ENCODE measurements at regions not wholly inside any gene's neighbourhood (a gene's known extent, or its start where the extent isn't known, plus 50 kb on each side); places are given as distances from the start of the nearest gene placed in this dataset.

DNA sequence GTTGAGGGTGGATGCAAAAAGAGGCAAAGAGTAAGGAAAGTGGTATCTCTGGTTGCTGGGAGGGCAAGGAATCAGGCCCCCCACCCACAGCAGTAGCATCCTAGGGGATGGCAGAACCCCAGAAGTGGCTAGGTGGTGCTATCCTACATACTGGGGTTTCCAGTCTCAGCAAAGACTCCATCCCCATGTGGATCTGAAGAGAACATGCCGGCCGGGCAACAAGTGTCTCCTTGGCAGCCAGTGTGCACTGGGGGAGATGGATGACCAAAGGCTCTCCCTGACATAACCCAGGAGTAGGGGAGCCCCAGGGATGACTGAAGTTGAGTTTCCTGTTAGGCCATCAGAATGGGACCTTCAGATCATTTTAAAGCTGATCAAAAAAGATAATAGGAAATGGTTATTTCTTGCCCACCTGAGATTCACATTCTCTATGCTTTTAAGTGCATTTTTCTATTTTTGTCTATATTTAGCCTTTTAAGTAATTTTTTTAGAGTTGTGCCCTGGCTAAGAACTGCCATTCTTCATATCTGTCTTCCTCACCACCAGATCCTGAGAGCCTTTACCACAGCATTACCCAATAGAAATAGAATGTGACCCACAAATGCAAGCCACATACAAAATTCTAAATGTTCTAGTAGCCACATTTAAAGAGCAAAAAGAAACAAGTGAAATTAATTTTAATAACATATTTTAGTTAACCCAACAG lies 78.7 kb upstream of the SMIM23 start:
- no peak for DNase-seq
- H3K4me3 Mint-ChIP-seq (ENCODE audit: unreplicated experiment): no peak overlapping the region
- no peaks in the 10 kb centered on the region for H3K9me3 Mint-ChIP-seq (ENCODE audit: unreplicated experiment)
- peaks cover 5% of the 10 kb centered on the region for H3K4me1 Mint-ChIP-seq (ENCODE audit: low read depth, unreplicated experiment)
- TF ChIP-seq, protein P1, sequence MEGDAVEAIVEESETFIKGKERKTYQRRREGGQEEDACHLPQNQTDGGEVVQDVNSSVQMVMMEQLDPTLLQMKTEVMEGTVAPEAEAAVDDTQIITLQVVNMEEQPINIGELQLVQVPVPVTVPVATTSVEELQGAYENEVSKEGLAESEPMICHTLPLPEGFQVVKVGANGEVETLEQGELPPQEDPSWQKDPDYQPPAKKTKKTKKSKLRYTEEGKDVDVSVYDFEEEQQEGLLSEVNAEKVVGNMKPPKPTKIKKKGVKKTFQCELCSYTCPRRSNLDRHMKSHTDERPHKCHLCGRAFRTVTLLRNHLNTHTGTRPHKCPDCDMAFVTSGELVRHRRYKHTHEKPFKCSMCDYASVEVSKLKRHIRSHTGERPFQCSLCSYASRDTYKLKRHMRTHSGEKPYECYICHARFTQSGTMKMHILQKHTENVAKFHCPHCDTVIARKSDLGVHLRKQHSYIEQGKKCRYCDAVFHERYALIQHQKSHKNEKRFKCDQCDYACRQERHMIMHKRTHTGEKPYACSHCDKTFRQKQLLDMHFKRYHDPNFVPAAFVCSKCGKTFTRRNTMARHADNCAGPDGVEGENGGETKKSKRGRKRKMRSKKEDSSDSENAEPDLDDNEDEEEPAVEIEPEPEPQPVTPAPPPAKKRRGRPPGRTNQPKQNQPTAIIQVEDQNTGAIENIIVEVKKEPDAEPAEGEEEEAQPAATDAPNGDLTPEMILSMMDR (IDR thresholded peaks at IDR 0.05; ENCODE audit: partially characterized antibody, unreplicated experiment): no peak
- no peaks in the 10 kb centered on the region for H3K36me3 Mint-ChIP-seq (ENCODE audit: unreplicated experiment)
- H3K27me3 Mint-ChIP-seq (ENCODE audit: unreplicated experiment): peaks cover 2% of the 10 kb centered on the region
- H3K27ac Mint-ChIP-seq (ENCODE audit: unreplicated experiment): no peak overlapping the region

DNA sequence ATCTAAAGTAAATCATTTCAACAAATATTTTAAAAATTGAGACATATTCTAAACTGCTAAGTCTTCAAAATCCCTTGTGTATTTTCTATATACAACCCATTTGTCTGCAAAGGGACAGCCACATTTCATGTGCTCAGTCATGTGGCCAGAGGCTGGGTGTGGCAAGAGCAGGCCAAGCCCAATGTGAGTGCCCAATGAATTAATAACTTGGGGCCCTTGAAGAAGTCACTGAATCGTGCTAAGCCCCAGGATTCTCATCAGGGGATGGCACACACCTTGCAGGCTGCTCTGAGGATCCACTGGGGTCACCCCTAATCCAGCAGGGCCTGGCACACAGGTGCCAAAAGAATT lies 78.2 kb upstream of the SMIM23 start:
- H3K36me3 Mint-ChIP-seq (ENCODE audit: unreplicated experiment): no peaks in the 10 kb centered on the region
- DNase-seq: no peak
- peaks cover 5% of the 10 kb centered on the region for H3K4me1 Mint-ChIP-seq (ENCODE audit: low read depth, unreplicated experiment)
- H3K4me3 Mint-ChIP-seq (ENCODE audit: unreplicated experiment): no peak overlapping the region
- peaks cover 2% of the 10 kb centered on the region for H3K27me3 Mint-ChIP-seq (ENCODE audit: unreplicated experiment)
- TF ChIP-seq, protein P1 (IDR thresholded peaks at IDR 0.05; ENCODE audit: partially characterized antibody, unreplicated experiment): no peak
- no peak overlapping the region for H3K27ac Mint-ChIP-seq (ENCODE audit: unreplicated experiment)
- H3K9me3 Mint-ChIP-seq (ENCODE audit: unreplicated experiment): no peaks in the 10 kb centered on the region

DNA sequence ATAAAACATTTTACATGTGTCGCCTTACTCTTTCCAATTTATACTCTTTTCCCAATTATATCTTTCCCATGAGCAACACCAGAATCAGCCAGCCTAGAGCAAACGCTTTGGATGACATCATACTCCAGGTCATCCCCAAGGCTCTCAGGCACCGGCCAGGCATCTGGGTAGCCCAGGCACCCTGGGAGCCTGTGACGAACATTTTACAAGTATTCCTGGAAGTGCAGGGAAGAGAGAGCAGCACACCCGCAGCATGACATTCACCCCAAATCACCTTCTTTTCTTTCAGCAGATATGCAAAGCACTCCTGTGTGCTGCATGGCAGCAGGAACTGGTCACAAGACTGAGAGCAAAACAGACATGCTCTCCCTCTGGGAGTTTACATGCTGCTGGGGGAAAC lies 75.7 kb upstream of the SMIM23 start:
- H3K9me3 Mint-ChIP-seq (ENCODE audit: unreplicated experiment): peaks cover 2% of the 10 kb centered on the region
- TF ChIP-seq, protein P1 (IDR thresholded peaks at IDR 0.05; ENCODE audit: partially characterized antibody, unreplicated experiment): no peak
- H3K4me3 Mint-ChIP-seq (ENCODE audit: unreplicated experiment): no peak overlapping the region
- H3K4me1 Mint-ChIP-seq (ENCODE audit: low read depth, unreplicated experiment): peaks cover 5% of the 10 kb centered on the region
- no peak overlapping the region for H3K27ac Mint-ChIP-seq (ENCODE audit: unreplicated experiment)
- DNase-seq: peak; percentile 28
- H3K27me3 Mint-ChIP-seq (ENCODE audit: unreplicated experiment): no peaks in the 10 kb centered on the region
- no peaks in the 10 kb centered on the region for H3K36me3 Mint-ChIP-seq (ENCODE audit: unreplicated experiment)

DNA sequence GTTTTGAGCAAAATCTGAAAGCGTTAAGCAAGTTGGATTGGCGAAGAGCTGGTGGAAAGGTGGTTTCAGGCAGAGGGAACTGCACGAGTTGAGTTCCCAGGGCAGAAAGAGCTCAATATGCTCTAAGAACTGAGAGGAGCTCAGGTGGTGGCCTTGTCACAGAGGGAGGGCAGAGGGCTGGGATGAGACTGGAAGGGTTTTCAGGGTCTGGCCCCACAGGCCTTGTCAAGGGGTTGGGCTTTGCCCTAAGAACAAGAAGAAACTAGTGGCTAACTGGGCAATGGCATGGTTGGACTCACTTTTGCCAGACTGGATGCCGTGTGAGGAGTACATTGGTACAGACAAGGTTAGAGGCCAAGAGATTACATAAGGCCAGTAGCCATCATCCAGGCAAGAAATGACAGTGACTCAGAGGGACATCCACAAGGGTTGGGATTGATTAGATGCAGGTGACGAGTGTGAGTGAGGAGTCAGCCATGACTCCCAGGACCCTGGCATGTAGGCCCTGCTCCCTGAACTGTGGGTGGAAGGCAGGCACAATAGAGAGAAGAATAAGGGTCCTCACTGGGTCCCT lies 75.1 kb upstream of the SMIM23 start:
- TF ChIP-seq, protein P1 (IDR thresholded peaks at IDR 0.05; ENCODE audit: partially characterized antibody, unreplicated experiment): no peak

DNA sequence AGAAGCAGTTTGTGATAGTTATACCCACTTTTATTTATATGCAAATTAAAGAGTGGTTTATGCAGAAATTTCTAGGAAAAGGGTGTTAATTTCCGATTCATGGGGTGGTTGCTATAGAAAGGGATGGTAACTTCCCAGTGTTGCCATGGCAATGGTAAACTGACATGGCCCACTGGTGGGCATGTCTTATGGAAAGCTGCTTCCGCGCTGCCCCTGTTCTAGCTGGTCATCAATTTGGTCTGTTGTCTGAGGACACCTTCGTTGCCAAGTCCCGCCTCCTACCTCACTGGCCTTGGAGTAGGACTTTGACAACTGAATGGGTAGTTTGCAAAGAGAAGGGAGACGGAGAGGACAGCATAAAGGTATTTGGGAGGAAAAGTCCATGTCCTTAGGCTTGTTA lies 74.0 kb upstream of the SMIM23 start:
- TF ChIP-seq, protein P1 (IDR thresholded peaks at IDR 0.05; ENCODE audit: partially characterized antibody, unreplicated experiment): no peak
- no peaks in the 10 kb centered on the region for H3K27me3 Mint-ChIP-seq (ENCODE audit: unreplicated experiment)
- no peaks in the 10 kb centered on the region for H3K36me3 Mint-ChIP-seq (ENCODE audit: unreplicated experiment)
- no peak overlapping the region for H3K4me3 Mint-ChIP-seq (ENCODE audit: unreplicated experiment)
- H3K27ac Mint-ChIP-seq (ENCODE audit: unreplicated experiment): no peak overlapping the region
- no peak for DNase-seq
- H3K4me1 Mint-ChIP-seq (ENCODE audit: low read depth, unreplicated experiment): peaks cover 5% of the 10 kb centered on the region
- H3K9me3 Mint-ChIP-seq (ENCODE audit: unreplicated experiment): peaks cover 2% of the 10 kb centered on the region

More for the DNA sequence above, 75.1 kb upstream of the SMIM23 start:
- DNase-seq: no peak
- peaks cover 5% of the 10 kb centered on the region for H3K4me1 Mint-ChIP-seq (ENCODE audit: low read depth, unreplicated experiment)
- H3K36me3 Mint-ChIP-seq (ENCODE audit: unreplicated experiment): no peaks in the 10 kb centered on the region
- H3K27me3 Mint-ChIP-seq (ENCODE audit: unreplicated experiment): no peaks in the 10 kb centered on the region
- H3K27ac Mint-ChIP-seq (ENCODE audit: unreplicated experiment): no peak overlapping the region
- H3K9me3 Mint-ChIP-seq (ENCODE audit: unreplicated experiment): peaks cover 2% of the 10 kb centered on the region
- no peak overlapping the region for H3K4me3 Mint-ChIP-seq (ENCODE audit: unreplicated experiment)
